ENCODE measurements at regions not wholly inside any gene's neighbourhood (a gene's known extent, or its start where the extent isn't known, plus 50 kb on each side); places are given as distances from the start of the nearest gene placed in this dataset.

- no peaks in the 10 kb centered on the region for H3K36me3 ChIP-seq (ENCODE audit: insufficient read depth, low read length)
- H3K9ac ChIP-seq (ENCODE audit: low read length), result no peak overlapping the region
- no peak overlapping the region for H3K4me3 ChIP-seq (ENCODE audit: low read depth, low read length, poor library complexity, severe bottlenecking)
- H3F3A ChIP-seq (ENCODE audit: insufficient read depth, low read length), result no peaks in the 10 kb centered on the region
- H4K20me1 ChIP-seq (ENCODE audit: insufficient read depth, low read length), result no peaks in the 10 kb centered on the region
- H3K9me3 ChIP-seq (ENCODE audit: low read length), result peaks cover 10% of the 10 kb centered on the region
- H3K27me3 ChIP-seq (ENCODE audit: insufficient read depth, low read length), result no peaks in the 10 kb centered on the region
- peaks cover 25% of the 10 kb centered on the region for H3K4me1 ChIP-seq (ENCODE audit: insufficient read depth, low read length, severe bottlenecking)
- H2AFZ ChIP-seq (ENCODE audit: low read length), result no peak overlapping the region
- no peak overlapping the region for H3K4me2 ChIP-seq (ENCODE audit: low read length)
- H3K27ac ChIP-seq (ENCODE audit: low read depth, low read length, poor library complexity, severe bottlenecking), result no peak overlapping the region
- H3K79me2 ChIP-seq (ENCODE audit: insufficient read depth, low read length), result no peaks in the 10 kb centered on the region
- H3K9me2 ChIP-seq (ENCODE audit: low read depth, low read length), result no peaks in the 10 kb centered on the region
- no peak for TF ChIP-seq CTCF (IDR thresholded peaks at IDR 0.05; ENCODE audit: low read length)
- TF ChIP-seq EZH2 (IDR thresholded peaks at IDR 0.05; ENCODE audit: borderline replicate concordance, low read length), result no peak
These were observed 72.2 kb downstream of the SERINC2 start for GRCh38 chr1:31485166-31485565.

- Histone ChIP-seq H2AFZ (ENCODE audit: low read length) (no peak overlapping the region), H3K9ac (ENCODE audit: low read length) (no peak overlapping the region), H3K27me3 (ENCODE audit: insufficient read depth, low read length) (no peaks in the 10 kb centered on the region), H4K20me1 (ENCODE audit: insufficient read depth, low read length) (no peaks in the 10 kb centered on the region), H3K4me2 (ENCODE audit: low read length) (no peak overlapping the region), H3K36me3 (ENCODE audit: insufficient read depth, low read length) (no peaks in the 10 kb centered on the region), H3K79me2 (ENCODE audit: insufficient read depth, low read length) (no peaks in the 10 kb centered on the region), H3K9me3 (ENCODE audit: low read length) (peaks cover 5% of the 10 kb centered on the region), H3K27ac (ENCODE audit: low read depth, low read length, poor library complexity, severe bottlenecking) (no peak overlapping the region), H3F3A (ENCODE audit: insufficient read depth, low read length) (no peaks in the 10 kb centered on the region), H3K9me2 (ENCODE audit: low read depth, low read length) (no peaks in the 10 kb centered on the region), H3K4me3 (ENCODE audit: low read depth, low read length, poor library complexity, severe bottlenecking) (no peak overlapping the region), H3K4me1 (ENCODE audit: insufficient read depth, low read length, severe bottlenecking) (peaks cover 19% of the 10 kb centered on the region)
- TF ChIP-seq CTCF (IDR thresholded peaks at IDR 0.05; ENCODE audit: low read length) (no peak), EZH2 (IDR thresholded peaks at IDR 0.05; ENCODE audit: borderline replicate concordance, low read length) (no peak)
These were observed 74.1 kb downstream of the SERINC2 start for GRCh38 chr1:31487143-31487542.

- H3K79me2 ChIP-seq (ENCODE audit: insufficient read depth, low read length), result no peaks in the 10 kb centered on the region
- H3K9me2 ChIP-seq (ENCODE audit: low read depth, low read length), result no peaks in the 10 kb centered on the region
- H3K27ac ChIP-seq (ENCODE audit: low read depth, low read length, poor library complexity, severe bottlenecking), result no peak overlapping the region
- no peak overlapping the region for H3K9ac ChIP-seq (ENCODE audit: low read length)
- peaks cover 13% of the 10 kb centered on the region for H3K4me1 ChIP-seq (ENCODE audit: insufficient read depth, low read length, severe bottlenecking)
- H3K9me3 ChIP-seq (ENCODE audit: low read length), result peaks cover 5% of the 10 kb centered on the region
- H3K4me3 ChIP-seq (ENCODE audit: low read depth, low read length, poor library complexity, severe bottlenecking), result no peak overlapping the region
- no peak overlapping the region for H2AFZ ChIP-seq (ENCODE audit: low read length)
- no peak for TF ChIP-seq CTCF (IDR thresholded peaks at IDR 0.05; ENCODE audit: low read length)
- no peak for TF ChIP-seq EZH2 (IDR thresholded peaks at IDR 0.05; ENCODE audit: borderline replicate concordance, low read length)
- no peak overlapping the region for H3K4me2 ChIP-seq (ENCODE audit: low read length)
- no peaks in the 10 kb centered on the region for H3K27me3 ChIP-seq (ENCODE audit: insufficient read depth, low read length)
- H4K20me1 ChIP-seq (ENCODE audit: insufficient read depth, low read length), result no peaks in the 10 kb centered on the region
- no peaks in the 10 kb centered on the region for H3K36me3 ChIP-seq (ENCODE audit: insufficient read depth, low read length)
- no peaks in the 10 kb centered on the region for H3F3A ChIP-seq (ENCODE audit: insufficient read depth, low read length)
These were observed 74.8 kb downstream of the SERINC2 start for GRCh38 chr1:31487721-31488293.
